Stimulated activated naive CD8-positive, alpha-beta T cell treated with anti-CD3 and anti-CD28 coated beads, Interleukin-15, Interleukin-2, amounts not matched to agents 100 ng/mL and 50 ng/mL, for 24 hours (primary cell): ENCODE measurements at regions not wholly inside any gene's neighbourhood (a gene's known extent, or its start where the extent isn't known, plus 50 kb on each side); places are given as distances from the start of the nearest gene placed in this dataset.
"Not testable (repeated sequence)": the region's sequence is repeated elsewhere in the genome, so short reads cannot be mapped to it uniquely, and the experiment has no call there.

Experiments
- H3K27ac Mint-ChIP-seq: one replicate; pipeline ENCODE4 v1.8.0; 2021; ENCODE audit warnings: mild to moderate bottlenecking, mixed read lengths
- H3K27me3 Mint-ChIP-seq: one replicate; pipeline ENCODE4 v1.8.0; 2021; ENCODE audit warnings: mixed read lengths
- H3K36me3 Mint-ChIP-seq: one replicate; pipeline ENCODE4 v1.8.0; 2021; ENCODE audit warnings: low read depth, mixed read lengths
- H3K4me1 Mint-ChIP-seq: one replicate; pipeline ENCODE4 v1.8.0; 2021; ENCODE audit warnings: low read depth, mixed read lengths
- H3K4me3 Mint-ChIP-seq: one replicate; pipeline ENCODE4 v1.8.0; 2021; ENCODE audit warnings: mild to moderate bottlenecking, mixed read lengths
- H3K9me3 Mint-ChIP-seq: one replicate; pipeline ENCODE4 v1.8.0; 2021; ENCODE audit warnings: mixed read lengths

DNA sequence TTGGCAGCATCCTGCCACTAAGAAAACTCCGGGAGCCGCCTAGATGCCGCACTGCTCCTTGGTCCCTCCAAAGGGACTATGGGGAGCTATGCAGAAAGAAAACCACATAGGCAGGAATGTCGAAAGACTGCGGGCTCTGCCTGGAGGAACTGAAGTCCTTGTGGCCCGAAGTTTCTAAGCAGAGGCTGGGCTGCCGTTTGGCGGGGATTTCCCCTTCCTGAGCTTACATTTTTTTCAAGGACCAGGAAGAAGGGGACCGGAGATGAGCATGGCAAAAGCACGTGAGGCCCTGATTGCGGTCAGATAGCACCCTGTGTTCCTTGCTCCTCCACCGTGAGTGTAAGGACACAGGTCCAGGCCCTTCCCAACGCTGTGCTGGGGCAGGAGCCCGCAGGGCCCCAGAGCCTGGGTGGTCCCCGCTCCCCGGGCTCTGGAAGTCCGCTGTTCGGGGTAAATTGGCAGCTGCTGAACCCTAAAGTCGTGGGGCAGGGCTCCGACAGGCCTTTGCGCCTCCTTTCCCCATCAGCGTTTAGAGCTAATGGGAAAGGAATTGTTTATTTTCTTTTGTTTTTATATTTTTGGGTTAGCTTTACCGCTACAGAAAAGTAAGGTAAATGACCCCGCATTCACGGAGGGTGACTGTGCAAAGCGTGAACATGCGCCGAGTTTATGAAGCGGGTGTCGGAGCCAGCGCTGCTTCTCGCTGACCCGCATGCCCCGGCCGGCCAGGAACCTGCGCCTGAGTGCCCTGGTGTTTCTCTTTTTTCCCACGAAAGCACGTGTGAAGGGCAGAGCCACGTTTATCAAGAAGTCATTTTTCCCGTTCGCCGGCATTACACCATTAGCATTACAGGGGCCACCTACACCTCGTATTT is 356.5 kb upstream of the ZNF32 start:
- Mint-ChIP-seq H3K4me3 (no peak overlapping the region), H3K27ac (no peak overlapping the region), H3K9me3 (no peaks in the 10 kb centered on the region), H3K36me3 (no peaks in the 10 kb centered on the region), H3K4me1 (no peaks in the 10 kb centered on the region), H3K27me3 (peaks cover 12% of the 10 kb centered on the region)

DNA sequence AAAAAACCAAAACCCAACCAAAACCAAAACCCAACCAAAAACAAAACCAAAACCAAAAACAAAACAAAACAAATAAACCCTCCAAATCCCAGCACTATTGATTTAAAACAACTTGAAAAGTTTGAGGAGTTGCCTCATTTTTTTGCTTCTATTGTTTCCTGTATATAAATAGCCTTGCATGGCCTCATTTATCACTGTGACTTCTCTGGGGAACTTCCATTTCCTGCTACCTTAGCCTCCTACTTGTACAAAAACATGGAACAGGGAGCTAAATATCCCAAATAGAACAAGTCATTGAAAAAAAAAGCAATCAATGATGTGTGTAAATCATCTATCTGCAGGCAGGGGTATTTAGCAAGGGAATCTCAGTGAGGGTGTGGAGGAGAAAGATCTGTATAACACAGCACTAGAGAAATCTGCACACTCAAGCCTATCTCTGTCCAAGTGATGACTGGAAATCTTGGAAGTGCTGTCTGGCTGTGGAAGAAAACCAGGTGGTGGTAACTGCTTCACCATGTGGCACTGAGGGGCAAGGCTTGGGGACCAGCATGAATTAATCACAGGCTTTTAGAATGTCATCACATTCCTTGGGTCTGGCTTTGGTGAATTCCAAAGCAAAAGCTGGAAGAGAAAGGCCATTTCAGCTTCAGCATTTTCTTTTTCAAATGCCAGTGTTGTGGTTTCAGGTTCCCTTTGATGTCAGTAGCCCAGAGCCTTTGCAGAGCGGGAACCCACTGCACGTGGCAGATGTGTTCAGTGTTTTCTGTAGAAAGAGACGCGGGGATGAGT is 349.5 kb upstream of the ZNF32 start:
- Mint-ChIP-seq H3K4me1 (no peaks in the 10 kb centered on the region), H3K9me3 (peaks cover 5% of the 10 kb centered on the region)

DNA sequence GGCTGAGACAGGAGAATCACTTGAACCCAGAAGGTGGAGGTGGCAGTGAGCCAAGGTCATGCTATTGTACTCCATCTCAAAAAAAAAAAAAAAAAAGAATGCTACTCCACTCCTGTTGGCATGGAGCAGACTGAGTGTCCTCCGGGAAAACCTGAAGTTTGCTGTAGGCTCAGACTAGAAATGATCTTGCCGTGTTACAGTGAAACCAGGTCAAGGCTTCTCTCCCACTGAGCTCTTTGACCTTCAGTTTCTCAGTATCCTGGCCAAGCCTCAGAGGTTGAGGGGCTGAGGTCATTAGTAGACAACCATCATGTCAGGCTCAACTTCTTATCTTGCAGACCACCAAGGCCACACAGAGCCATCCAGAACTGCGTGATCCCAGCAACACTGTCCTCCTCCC is 348.6 kb upstream of the ZNF32 start:
- Mint-ChIP-seq H3K27ac (no peak overlapping the region), H3K4me1 (no peaks in the 10 kb centered on the region), H3K36me3 (no peaks in the 10 kb centered on the region), H3K4me3 (no peak overlapping the region), H3K9me3 (peaks cover 5% of the 10 kb centered on the region), H3K27me3 (peaks cover 24% of the 10 kb centered on the region)

More for the DNA sequence above, 349.5 kb upstream of the ZNF32 start:
- Mint-ChIP-seq H3K27me3 (peaks cover 28% of the 10 kb centered on the region), H3K4me3 (no peak overlapping the region), H3K27ac (no peak overlapping the region), H3K36me3 (no peaks in the 10 kb centered on the region)

DNA sequence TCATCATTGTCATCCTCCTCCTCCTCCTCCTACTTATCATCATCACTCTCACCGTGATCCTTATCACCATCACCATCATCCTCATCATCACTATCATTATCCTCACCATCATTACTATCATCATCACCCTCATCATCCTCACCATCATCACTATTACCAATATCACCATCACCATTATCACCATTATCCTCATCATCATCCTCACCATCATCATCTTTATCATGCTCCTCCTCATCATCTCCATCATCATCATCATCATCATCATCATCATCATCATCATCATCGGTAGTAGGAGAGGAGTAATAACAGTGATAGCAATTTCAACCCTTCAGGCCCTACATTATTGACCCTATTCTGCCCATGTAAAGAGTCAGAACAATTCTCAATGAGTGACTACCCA is 345.9 kb upstream of the ZNF32 start:
- Mint-ChIP-seq H3K27me3 (peaks cover 26% of the 10 kb centered on the region), H3K9me3 (peaks cover 17% of the 10 kb centered on the region), H3K4me1 (no peaks in the 10 kb centered on the region), H3K36me3 (no peaks in the 10 kb centered on the region), H3K27ac (no peak overlapping the region), H3K4me3 (no peak overlapping the region)

DNA sequence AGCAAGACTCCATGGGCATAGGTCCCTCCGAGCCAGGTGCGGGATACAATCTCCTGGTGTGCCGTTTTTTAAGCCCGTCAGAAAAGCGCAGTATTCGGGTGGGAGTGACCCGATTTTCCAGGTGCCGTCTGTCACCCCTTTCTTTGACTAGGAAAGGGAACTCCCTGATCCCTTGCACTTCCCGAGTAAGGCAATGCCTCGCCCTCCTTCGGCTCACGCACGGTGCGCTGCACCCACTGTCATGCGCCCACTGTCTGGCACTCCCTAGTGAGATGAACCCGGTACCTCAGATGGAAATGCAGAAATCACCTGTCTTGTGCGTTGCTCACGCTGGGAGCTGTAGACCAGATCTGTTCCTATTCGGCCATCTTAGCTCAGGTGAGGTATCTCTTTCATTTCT is 344.1 kb upstream of the ZNF32 start:
- H3K36me3 Mint-ChIP-seq, H3K4me1 Mint-ChIP-seq, H3K27ac Mint-ChIP-seq, H3K4me3 Mint-ChIP-seq: not testable (repeated sequence)
- Mint-ChIP-seq H3K9me3 (peaks cover 17% of the 10 kb centered on the region), H3K27me3 (peaks cover 26% of the 10 kb centered on the region)

DNA sequence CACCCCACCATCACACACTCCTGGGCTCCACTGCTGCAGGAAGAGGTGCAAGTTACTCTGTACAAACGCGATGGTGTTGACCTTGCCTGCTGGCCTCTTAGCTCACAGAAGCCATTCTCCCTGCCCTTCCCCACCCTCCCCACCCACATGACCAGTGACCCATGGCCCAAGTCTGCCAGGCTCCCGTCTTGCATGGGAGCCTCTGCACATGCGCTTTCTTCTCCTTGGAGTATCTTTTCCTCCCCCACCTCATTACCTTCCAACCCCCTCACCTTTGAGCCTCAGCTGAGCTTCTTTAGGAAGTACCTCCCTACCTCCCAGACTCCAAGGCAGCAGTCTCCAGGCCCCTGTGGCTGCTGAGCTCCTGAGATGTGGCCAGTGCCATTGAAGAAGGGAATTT is 337.7 kb upstream of the ZNF32 start:
- Mint-ChIP-seq H3K27ac (no peak overlapping the region), H3K36me3 (no peaks in the 10 kb centered on the region), H3K4me1 (peaks cover 4% of the 10 kb centered on the region), H3K27me3 (peaks cover 10% of the 10 kb centered on the region), H3K9me3 (peaks cover 8% of the 10 kb centered on the region), H3K4me3 (no peak overlapping the region)

DNA sequence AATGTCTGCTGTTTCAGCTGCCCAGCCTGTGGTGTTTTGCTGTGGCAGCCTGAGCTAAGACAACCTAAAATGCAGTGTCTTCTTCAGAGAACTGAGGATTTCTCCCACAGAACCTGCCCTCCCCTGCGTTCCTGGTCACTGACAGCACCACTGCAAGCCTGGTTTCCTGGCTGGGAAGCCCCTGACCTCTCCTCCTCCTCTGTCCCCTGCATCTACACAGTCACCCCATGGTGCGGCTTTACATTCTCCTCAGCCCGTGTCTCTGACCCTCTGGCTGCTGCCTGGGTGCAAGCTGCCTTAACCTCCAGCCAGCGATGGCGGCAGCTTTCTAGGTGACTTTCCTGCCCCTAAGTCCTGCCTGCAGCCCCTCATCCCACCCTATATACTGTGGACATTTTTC is 337.3 kb upstream of the ZNF32 start:
- Mint-ChIP-seq H3K27ac (no peak overlapping the region), H3K27me3 (peaks cover 10% of the 10 kb centered on the region), H3K36me3 (no peaks in the 10 kb centered on the region), H3K4me3 (no peak overlapping the region), H3K9me3 (peaks cover 6% of the 10 kb centered on the region), H3K4me1 (peaks cover 8% of the 10 kb centered on the region)

DNA sequence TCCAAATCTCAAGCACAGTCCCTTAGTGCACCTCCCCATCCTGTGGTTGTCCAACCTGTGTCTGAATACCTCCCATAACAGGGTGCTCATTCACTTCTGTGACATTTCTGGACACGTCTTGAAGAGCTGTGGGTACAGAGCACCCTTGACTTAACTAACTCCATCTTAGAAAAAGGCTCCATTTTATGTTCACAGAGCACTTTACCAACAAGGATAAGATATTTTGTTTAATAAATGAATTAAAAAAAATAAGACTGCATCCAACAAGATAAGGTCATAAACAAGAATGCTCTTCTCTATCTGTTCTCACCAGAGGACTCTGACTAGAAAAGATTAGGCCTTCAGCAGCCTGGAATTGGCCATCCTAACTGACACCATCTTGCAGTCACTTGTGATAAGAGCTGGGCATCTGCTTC is 335.2 kb upstream of the ZNF32 start:
- Mint-ChIP-seq H3K27me3 (no peaks in the 10 kb centered on the region), H3K27ac (no peak overlapping the region), H3K36me3 (no peaks in the 10 kb centered on the region), H3K4me1 (peaks cover 17% of the 10 kb centered on the region), H3K9me3 (no peaks in the 10 kb centered on the region), H3K4me3 (no peak overlapping the region)

DNA sequence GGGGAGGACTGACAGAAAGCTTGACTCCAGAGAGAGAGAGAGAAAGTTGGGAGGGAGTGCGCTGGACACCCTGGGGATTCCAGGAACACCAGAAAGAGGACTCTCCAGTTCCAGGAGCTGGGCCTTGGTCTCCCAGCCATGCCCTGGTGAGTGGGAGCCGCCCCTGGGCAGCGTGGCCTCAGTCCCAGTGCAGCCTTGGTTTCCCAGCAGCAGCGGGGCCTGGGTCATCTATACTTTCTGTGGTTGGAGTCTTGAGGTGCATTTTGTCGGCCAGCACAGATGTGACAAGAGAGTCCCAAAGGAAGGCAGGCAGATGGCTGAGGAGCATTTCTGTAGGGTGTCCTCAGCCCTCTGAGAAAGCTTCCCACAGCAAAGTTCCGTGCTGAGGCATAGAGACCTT is 334.7 kb upstream of the ZNF32 start:
- Mint-ChIP-seq H3K4me1 (peaks cover 17% of the 10 kb centered on the region), H3K9me3 (no peaks in the 10 kb centered on the region), H3K4me3 (no peak overlapping the region), H3K27me3 (no peaks in the 10 kb centered on the region), H3K27ac (no peak overlapping the region), H3K36me3 (no peaks in the 10 kb centered on the region)

DNA sequence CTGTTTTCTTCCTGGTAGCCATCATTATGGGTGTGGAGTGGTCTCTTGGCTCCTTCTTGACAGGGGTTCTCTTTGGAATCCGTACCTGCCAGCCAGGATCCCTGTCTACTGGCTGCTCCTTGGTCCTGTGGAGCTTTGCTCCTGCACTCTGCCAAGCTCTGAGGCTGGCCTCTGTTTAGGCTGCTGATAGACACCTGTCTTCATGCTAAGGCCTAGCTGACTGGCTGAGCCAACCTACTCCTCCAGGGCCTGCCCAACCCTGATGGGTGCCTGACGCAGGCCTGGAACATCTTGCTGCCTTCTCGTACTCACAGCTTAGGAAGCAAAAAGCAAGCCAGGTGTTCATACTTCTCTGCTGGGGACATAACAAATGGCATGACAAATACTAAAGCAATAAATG is 333.6 kb upstream of the ZNF32 start:
- H3K36me3 Mint-ChIP-seq, result no peaks in the 10 kb centered on the region
- no peak overlapping the region for H3K4me3 Mint-ChIP-seq
- no peak overlapping the region for H3K27ac Mint-ChIP-seq
- H3K9me3 Mint-ChIP-seq, result no peaks in the 10 kb centered on the region
- H3K27me3 Mint-ChIP-seq, result no peaks in the 10 kb centered on the region
- H3K4me1 Mint-ChIP-seq, result peaks cover 17% of the 10 kb centered on the region

DNA sequence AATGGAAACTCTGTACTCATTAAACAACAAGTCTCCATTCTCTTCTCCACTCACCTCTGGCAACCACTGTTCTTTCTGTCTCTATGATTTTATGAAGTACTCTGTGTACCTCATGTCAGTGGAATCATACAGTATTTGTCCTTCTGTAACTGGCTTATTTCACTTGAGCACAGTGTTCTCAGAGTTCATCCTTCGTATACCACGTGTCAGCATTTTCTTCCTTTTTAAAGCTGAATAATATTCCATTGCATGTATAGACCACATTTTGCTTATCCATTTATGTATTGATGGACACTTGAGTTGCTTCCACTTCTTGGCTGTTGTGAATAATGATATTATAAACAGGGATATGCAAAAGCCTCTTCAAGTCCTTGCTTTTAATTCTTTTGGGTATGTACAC is 333.0 kb upstream of the ZNF32 start:
- Mint-ChIP-seq H3K36me3 (no peaks in the 10 kb centered on the region), H3K27me3 (no peaks in the 10 kb centered on the region), H3K9me3 (no peaks in the 10 kb centered on the region), H3K4me1 (peaks cover 17% of the 10 kb centered on the region), H3K4me3 (no peak overlapping the region), H3K27ac (peak overlapping the region; percentile 29)

DNA sequence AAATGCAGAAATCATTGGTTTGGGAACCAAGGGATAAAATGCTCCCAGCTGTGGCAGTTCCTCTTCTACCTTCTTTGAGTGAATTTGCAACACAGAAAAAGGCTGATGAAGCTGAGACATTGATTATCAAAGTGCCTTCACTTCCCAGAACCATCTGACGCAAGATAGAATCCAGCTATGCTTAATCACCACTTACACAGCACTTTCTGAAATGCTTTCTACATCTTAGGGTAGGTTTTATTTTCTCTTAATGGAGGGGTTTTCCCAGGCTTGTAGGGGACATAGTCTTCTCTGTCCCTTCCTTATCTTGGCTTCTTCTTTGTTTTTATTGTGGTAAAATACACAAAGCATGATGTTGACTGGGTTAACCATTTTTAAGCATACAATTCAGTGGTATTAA is 332.6 kb upstream of the ZNF32 start:
- Mint-ChIP-seq H3K4me1 (peaks cover 17% of the 10 kb centered on the region), H3K27me3 (no peaks in the 10 kb centered on the region), H3K27ac (peak overlapping the region; percentile 29), H3K9me3 (no peaks in the 10 kb centered on the region), H3K4me3 (no peak overlapping the region), H3K36me3 (no peaks in the 10 kb centered on the region)

DNA sequence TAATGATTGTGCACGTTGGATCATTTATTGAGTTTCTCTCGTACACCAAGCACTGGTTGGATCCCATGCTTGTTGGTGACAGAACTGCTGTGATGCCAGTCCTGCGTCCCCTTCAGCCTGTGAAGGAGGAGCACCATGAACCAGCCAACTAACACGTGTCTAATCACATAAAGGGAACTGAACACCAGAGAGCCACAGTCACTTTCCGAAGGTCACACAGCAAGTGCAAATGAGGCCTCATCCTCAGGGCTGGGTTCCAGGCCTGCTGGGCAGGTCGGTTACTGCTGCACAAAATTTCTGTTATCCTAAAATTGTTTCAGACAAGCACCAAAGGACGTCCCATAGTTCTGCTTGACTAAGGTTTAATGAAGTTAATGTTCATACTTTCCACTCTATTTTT is 332.0 kb upstream of the ZNF32 start:
- H3K27ac Mint-ChIP-seq, result no peak overlapping the region
- no peaks in the 10 kb centered on the region for H3K9me3 Mint-ChIP-seq
- H3K4me1 Mint-ChIP-seq, result peaks cover 17% of the 10 kb centered on the region
- H3K36me3 Mint-ChIP-seq, result no peaks in the 10 kb centered on the region
- no peak overlapping the region for H3K4me3 Mint-ChIP-seq
- H3K27me3 Mint-ChIP-seq, result no peaks in the 10 kb centered on the region

DNA sequence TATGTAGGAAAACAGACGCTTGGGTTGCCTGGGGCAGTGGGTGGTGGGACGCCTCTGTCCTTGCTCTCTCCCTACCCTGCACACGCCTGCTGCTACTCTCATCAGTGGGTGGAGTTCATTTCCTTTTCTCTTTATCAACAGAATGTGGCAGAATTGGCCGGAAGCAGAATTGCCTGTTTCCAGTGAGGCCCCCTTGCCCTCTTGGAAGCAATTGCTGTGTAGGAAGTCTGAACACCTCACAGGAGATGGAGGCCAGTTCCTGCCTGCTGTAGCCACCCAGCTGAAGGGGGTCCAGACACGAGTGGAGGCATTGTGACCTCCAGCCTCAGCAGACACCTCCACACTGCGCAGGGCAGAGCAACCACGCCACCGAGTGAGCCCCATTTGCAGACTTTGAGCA is 331.6 kb upstream of the ZNF32 start:
- Mint-ChIP-seq H3K4me1 (peaks cover 17% of the 10 kb centered on the region), H3K27me3 (no peaks in the 10 kb centered on the region), H3K36me3 (no peaks in the 10 kb centered on the region), H3K4me3 (no peak overlapping the region), H3K27ac (no peak overlapping the region), H3K9me3 (no peaks in the 10 kb centered on the region)

DNA sequence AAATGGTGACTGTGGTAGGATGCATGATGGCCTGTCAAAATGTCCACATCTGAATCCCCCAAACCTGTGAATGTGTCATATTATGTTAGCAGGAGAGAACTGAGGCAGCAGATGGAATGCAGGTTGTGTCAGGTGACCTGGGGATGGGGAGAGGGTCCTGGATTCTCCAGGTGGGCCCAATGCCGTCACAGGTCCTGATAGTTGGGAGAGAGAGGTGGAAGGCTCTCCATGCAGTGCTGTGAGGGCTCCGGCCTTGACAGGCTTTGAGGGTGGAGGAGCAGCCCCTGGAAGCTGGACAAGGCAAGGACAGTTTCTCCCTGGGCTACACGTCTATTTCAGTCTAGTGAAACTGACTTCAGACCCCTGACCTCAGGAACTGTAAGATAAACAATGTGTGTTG is 330.9 kb upstream of the ZNF32 start:
- no peaks in the 10 kb centered on the region for H3K9me3 Mint-ChIP-seq
- no peaks in the 10 kb centered on the region for H3K27me3 Mint-ChIP-seq
- H3K36me3 Mint-ChIP-seq, result no peaks in the 10 kb centered on the region
- no peak overlapping the region for H3K4me3 Mint-ChIP-seq
- H3K4me1 Mint-ChIP-seq, result peaks cover 17% of the 10 kb centered on the region
- no peak overlapping the region for H3K27ac Mint-ChIP-seq
